ENCODE measurements at regions not wholly inside any gene's neighbourhood (a gene's known extent, or its start where the extent isn't known, plus 50 kb on each side); places are given as distances from the start of the nearest gene placed in this dataset.

- ChIA-PET POLR2A (no interaction called here), SMC1A (ENCODE audit: uncharacterized antibody, unreplicated experiment) (no interaction called here), RAD21 (ENCODE audit: unreplicated experiment) (no interaction called here), CTCF (interaction anchor here (0.6 to 0.9 kb wide), 3 partner anchors 14 to 319 kb away, joined by 3 to 5 read pairs (median 3); no protein-coding TSS in a partner anchor)
- intact Hi-C loops (cut with micrococcal nuclease; ENCODE audit: unreplicated experiment): no loop called here
- FAIRE-seq (no peak), DNase-seq (ENCODE audit: low read depth, low spot score) (no peak), ATAC-seq (no peak)
- Histone ChIP-seq H3K9me3 (replicated peaks; ENCODE audit: control insufficient read depth, insufficient read depth, low read length) (no peaks in the 10 kb centered on the region; the same call in 2 of the 3 replicates), H3K9ac (ENCODE audit: control insufficient read depth, insufficient read depth, low read length) (no peak overlapping the region), H3K36me3 (ENCODE audit: control insufficient read depth in 2 of 2, insufficient read depth in 2 of 2, low read length in 1 of 2) (no peaks in the 10 kb centered on the region), H4K20me1 (ENCODE audit: control insufficient read depth, insufficient read depth) (no peaks in the 10 kb centered on the region), H3K27ac (ENCODE audit: control insufficient read depth, insufficient read depth) (no peak overlapping the region), H3K79me2 (ENCODE audit: control insufficient read depth, insufficient read depth, low read length) (no peaks in the 10 kb centered on the region), H3K27me3 (replicated peaks in 1 of 2; ENCODE audit: control insufficient read depth in 2 of 2, insufficient read depth in 2 of 2, low read length in 1 of 2) (peaks cover 0 to 2% of the 10 kb centered on the region in 2 experiments; a peak in 2 of 4 replicates), H3K4me3 (no peak overlapping the region), H3K4me2 (ENCODE audit: control insufficient read depth, insufficient read depth) (no peak overlapping the region), H2AFZ (ENCODE audit: control insufficient read depth, low read depth, low read length) (no peak overlapping the region), H3K4me1 (ENCODE audit: control insufficient read depth, insufficient read depth, low read length) (no peaks in the 10 kb centered on the region)
- no TSS peak for BruUV-seq (replicated peaks)
- WGBS (ENCODE audit: insufficient coverage, insufficient replicate concordance, low lambda C conversion rate, missing lambda C conversion rate): 70% methylated on average over 4 of the region's 4 CpGs
- in situ Hi-C loops (cut with MboI): no loop called here
- TF ChIP-seq RELA (IDR thresholded peaks at IDR 0.05; ENCODE audit: borderline replicate concordance, partially characterized antibody): no peak
- no peak for TF ChIP-seq TCF7 (IDR thresholded peaks at IDR 0.05; ENCODE audit: borderline replicate concordance)
Observed at GRCh38 chr1:199953651-199954050, 73.9 kb upstream of the NR5A2 start.

GRCh38 chr1:199954699-199955098, 72.8 kb upstream of the NR5A2 start:
- no peak overlapping the region for H3K4me2 ChIP-seq (ENCODE audit: control insufficient read depth, insufficient read depth)
- no peaks in the 10 kb centered on the region for H4K20me1 ChIP-seq (ENCODE audit: control insufficient read depth, insufficient read depth)
- H3K9me3 ChIP-seq (replicated peaks; ENCODE audit: control insufficient read depth, insufficient read depth, low read length): no peaks in the 10 kb centered on the region; the same call in 2 of the 3 replicates
- no TSS peak for BruUV-seq (replicated peaks)
- peak; percentile 33; the same call in 1 of the 3 replicates for ATAC-seq
- H3K4me1 ChIP-seq (ENCODE audit: control insufficient read depth, insufficient read depth, low read length): no peaks in the 10 kb centered on the region
- no peak for DNase-seq (ENCODE audit: low read depth, low spot score)
- no peak overlapping the region for H3K9ac ChIP-seq (ENCODE audit: control insufficient read depth, insufficient read depth, low read length)
- H3K36me3 ChIP-seq (ENCODE audit: control insufficient read depth in 2 of 2, insufficient read depth in 2 of 2, low read length in 1 of 2): no peaks in the 10 kb centered on the region
- in situ Hi-C loops (cut with MboI): no loop called here
- RAD21 ChIA-PET (ENCODE audit: unreplicated experiment): interaction anchor here (0.7 kb wide), 1 partner anchor 356 kb away, joined by 3 read pairs; no protein-coding TSS in a partner anchor
- no peak overlapping the region for H3K4me3 ChIP-seq
- SMC1A ChIA-PET (ENCODE audit: uncharacterized antibody, unreplicated experiment): interaction anchor here (0.7 to 1.1 kb wide), 2 partner anchors 124 to 322 kb away, joined by 3 to 4 read pairs; no protein-coding TSS in a partner anchor
- POLR2A ChIA-PET: no interaction called here
- FAIRE-seq: no peak
- 35% methylated on average over 3 of the region's 3 CpGs for WGBS (ENCODE audit: insufficient coverage, insufficient replicate concordance, low lambda C conversion rate, missing lambda C conversion rate)
- H3K27me3 ChIP-seq (replicated peaks in 1 of 2; ENCODE audit: control insufficient read depth in 2 of 2, insufficient read depth in 2 of 2, low read length in 1 of 2): peaks cover 0 to 2% of the 10 kb centered on the region in 2 experiments; a peak in 2 of 4 replicates
- no peaks in the 10 kb centered on the region for H3K79me2 ChIP-seq (ENCODE audit: control insufficient read depth, insufficient read depth, low read length)
- H3K27ac ChIP-seq (ENCODE audit: control insufficient read depth, insufficient read depth): no peak overlapping the region
- CTCF ChIA-PET: no interaction called here
- no peak overlapping the region for H2AFZ ChIP-seq (ENCODE audit: control insufficient read depth, low read depth, low read length)
- intact Hi-C loops (cut with micrococcal nuclease; ENCODE audit: unreplicated experiment): no loop called here
- TF ChIP-seq CTCF (IDR thresholded peaks at IDR 0.05 in 2 of 3, conservative IDR thresholded peaks at IDR 0.05 in 1 of 3; ENCODE audit: control insufficient read depth in 2 of 3, extremely low read depth in 1 of 3, insufficient read depth in 1 of 3, low read depth in 3 of 3, low read length in 3 of 3) (peak; percentile 30 to 39 (median 31); a peak in 4 of 6 replicates), ZSCAN29 (IDR thresholded peaks at IDR 0.05) (no peak), RBBP5 (conservative IDR thresholded peaks at IDR 0.05) (no peak), TCF3 (IDR thresholded peaks at IDR 0.05; ENCODE audit: borderline replicate concordance, insufficient read depth, low read depth, low read length) (no peak), CEBPZ (IDR thresholded peaks at IDR 0.05; ENCODE audit: low read depth, low read length) (no peak)
